ENCODE measurements at regions not wholly inside any gene's neighbourhood (a gene's known extent, or its start where the extent isn't known, plus 50 kb on each side); places are given as distances from the start of the nearest gene placed in this dataset.

DNA sequence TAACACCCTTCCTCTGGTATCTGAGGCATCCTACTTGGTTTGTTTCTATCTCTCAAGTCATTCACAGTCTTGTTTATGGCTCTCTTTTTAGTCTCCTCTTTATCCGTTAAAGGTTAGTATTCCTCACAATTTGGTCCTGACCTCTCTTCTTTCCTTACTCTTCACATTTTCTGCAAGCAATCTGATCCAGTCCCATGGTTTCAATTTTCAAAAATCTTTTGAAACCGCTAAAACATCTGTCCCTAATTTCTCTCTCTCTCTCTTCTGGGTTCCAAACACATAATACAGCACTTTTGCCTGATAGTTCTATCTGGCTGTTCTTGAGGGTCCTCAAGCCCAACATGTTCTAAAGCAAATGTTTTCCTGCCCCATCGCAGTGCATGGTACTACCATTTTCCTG lies 149.0 kb downstream of the SERPINI1 start:
- Histone ChIP-seq H3K36me3 (ENCODE audit: control insufficient read depth in 2 of 2, insufficient read depth in 2 of 2, low read length in 1 of 2) (no peaks in the 10 kb centered on the region), H3K27ac (ENCODE audit: low read depth in 1 of 2, low read length in 1 of 2) (no peak overlapping the region), H3K4me1 (ENCODE audit: control insufficient read depth in 2 of 2, insufficient read depth in 2 of 2, low read length in 2 of 2) (no peaks in the 10 kb centered on the region), H3K27me3 (ENCODE audit: control insufficient read depth in 2 of 2, insufficient read depth in 1 of 2, low read length in 1 of 2) (no peaks in the 10 kb centered on the region), H3K4me3 (ENCODE audit: low read length in 2 of 2) (no peak overlapping the region), H3K9me3 (ENCODE audit: control insufficient read depth in 2 of 2, insufficient read depth in 1 of 2, low read length in 1 of 2) (no peaks in the 10 kb centered on the region)
- 92% methylated on average over 3 of the region's 3 CpGs for WGBS
- DNase-seq (ENCODE audit: low read depth in 6 of 9, low spot score in 9 of 9): no peak

GRCh38 chr3:167883452-167883851 lies 147.9 kb downstream of the SERPINI1 start:
- WGBS: 97% methylated on average over 1 of the region's 1 CpG
- H3K4me1 ChIP-seq (ENCODE audit: control insufficient read depth in 2 of 2, insufficient read depth in 2 of 2, low read length in 2 of 2): no peaks in the 10 kb centered on the region
- no peaks in the 10 kb centered on the region for H3K27me3 ChIP-seq (ENCODE audit: control insufficient read depth in 2 of 2, insufficient read depth in 1 of 2, low read length in 1 of 2)
- no peaks in the 10 kb centered on the region for H3K36me3 ChIP-seq (ENCODE audit: control insufficient read depth in 2 of 2, insufficient read depth in 2 of 2, low read length in 1 of 2)
- no peaks in the 10 kb centered on the region for H3K9me3 ChIP-seq (ENCODE audit: control insufficient read depth in 2 of 2, insufficient read depth in 1 of 2, low read length in 1 of 2)
- no peak overlapping the region for H3K4me3 ChIP-seq (ENCODE audit: low read length in 2 of 2)
- no peak overlapping the region for H3K27ac ChIP-seq (ENCODE audit: low read depth in 1 of 2, low read length in 1 of 2)
- DNase-seq (ENCODE audit: low read depth in 6 of 9, low spot score in 9 of 9): no peak

GRCh38 chr3:167882057-167882667 lies 146.6 kb downstream of the SERPINI1 start:
- no peaks in the 10 kb centered on the region for H3K9me3 ChIP-seq (ENCODE audit: control insufficient read depth in 2 of 2, insufficient read depth in 1 of 2, low read length in 1 of 2)
- DNase-seq (ENCODE audit: low read depth in 6 of 9, low spot score in 9 of 9): peak in 8 of 9 donors; percentile 3 to 53 (median 18)
- no peaks in the 10 kb centered on the region for H3K4me1 ChIP-seq (ENCODE audit: control insufficient read depth in 2 of 2, insufficient read depth in 2 of 2, low read length in 2 of 2)
- H3K36me3 ChIP-seq (ENCODE audit: control insufficient read depth in 2 of 2, insufficient read depth in 2 of 2, low read length in 1 of 2): no peaks in the 10 kb centered on the region
- WGBS: 0% methylated on average over 1 of the region's 1 CpG
- no peak overlapping the region for H3K27ac ChIP-seq (ENCODE audit: low read depth in 1 of 2, low read length in 1 of 2)
- no peaks in the 10 kb centered on the region for H3K27me3 ChIP-seq (ENCODE audit: control insufficient read depth in 2 of 2, insufficient read depth in 1 of 2, low read length in 1 of 2)
- no peak overlapping the region for H3K4me3 ChIP-seq (ENCODE audit: low read length in 2 of 2)

DNA sequence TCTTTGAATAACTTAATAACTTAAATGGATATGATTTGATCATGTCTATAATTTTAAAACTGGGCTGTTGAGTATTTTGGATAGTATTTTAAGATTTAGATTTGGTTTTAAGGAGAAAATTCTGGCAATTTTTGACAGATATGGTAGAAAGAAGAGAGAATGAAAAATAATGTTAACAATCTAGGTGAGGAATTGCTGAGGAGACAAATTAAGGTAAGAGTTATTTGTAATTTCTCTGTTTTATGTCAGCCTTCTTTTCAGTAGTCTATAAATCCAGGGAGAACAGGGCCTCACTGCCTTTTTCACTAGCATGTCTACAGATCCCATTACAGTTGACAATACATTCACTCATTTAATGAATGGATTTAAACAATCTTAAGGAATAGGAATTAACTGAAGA lies 144.7 kb downstream of the SERPINI1 start:
- Histone ChIP-seq H3K27me3 (ENCODE audit: control insufficient read depth in 2 of 2, insufficient read depth in 1 of 2, low read length in 1 of 2) (no peaks in the 10 kb centered on the region), H3K4me3 (ENCODE audit: low read length in 2 of 2) (no peak overlapping the region), H3K9me3 (ENCODE audit: control insufficient read depth in 2 of 2, insufficient read depth in 1 of 2, low read length in 1 of 2) (no peaks in the 10 kb centered on the region), H3K27ac (ENCODE audit: low read depth in 1 of 2, low read length in 1 of 2) (no peak overlapping the region), H3K36me3 (ENCODE audit: control insufficient read depth in 2 of 2, insufficient read depth in 2 of 2, low read length in 1 of 2) (no peaks in the 10 kb centered on the region), H3K4me1 (ENCODE audit: control insufficient read depth in 2 of 2, insufficient read depth in 2 of 2, low read length in 2 of 2) (no peaks in the 10 kb centered on the region)
- no peak for DNase-seq (ENCODE audit: low read depth in 6 of 9, low spot score in 9 of 9)

DNA sequence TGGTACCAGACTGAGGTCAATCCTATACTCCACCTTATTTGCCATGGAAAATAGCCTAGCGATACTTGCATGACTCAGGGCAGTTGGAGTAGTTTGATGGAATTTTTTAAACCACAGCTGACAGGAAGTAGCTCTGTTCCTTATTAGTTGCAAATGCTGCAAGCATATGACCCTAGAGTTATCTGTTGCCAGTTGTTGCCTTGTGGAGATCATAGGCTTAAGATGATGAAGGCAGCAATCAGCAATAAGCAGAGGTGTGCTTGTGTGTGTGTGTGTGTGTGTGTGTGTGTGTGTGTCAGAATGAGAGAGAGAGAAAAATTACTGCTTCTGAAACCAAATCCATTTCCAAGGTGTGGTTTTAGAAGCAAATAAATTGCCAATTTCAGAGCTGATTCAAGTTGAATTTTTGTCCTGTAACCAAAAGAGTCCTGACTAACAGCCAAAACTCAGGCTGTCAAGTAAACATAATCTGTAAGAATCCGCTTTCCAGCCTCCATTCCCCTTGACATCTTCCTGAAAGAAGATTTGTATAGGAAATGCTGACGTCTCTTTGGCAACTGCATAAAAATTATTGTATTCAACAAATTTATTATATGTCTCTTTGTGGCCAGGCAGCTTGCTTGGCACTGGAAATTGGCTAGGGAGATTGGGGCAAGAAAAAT lies 141.2 kb downstream of the SERPINI1 start:
- no peak overlapping the region for H3K27ac ChIP-seq (ENCODE audit: low read depth in 1 of 2, low read length in 1 of 2)
- WGBS: 69% methylated on average over 3 of the region's 3 CpGs
- DNase-seq (ENCODE audit: low read depth in 6 of 9, low spot score in 9 of 9): no peak

More for the DNA sequence above, 141.2 kb downstream of the SERPINI1 start:
- Histone ChIP-seq H3K4me3 (ENCODE audit: low read length in 2 of 2) (no peak overlapping the region), H3K36me3 (ENCODE audit: control insufficient read depth in 2 of 2, insufficient read depth in 2 of 2, low read length in 1 of 2) (no peaks in the 10 kb centered on the region), H3K9me3 (ENCODE audit: control insufficient read depth in 2 of 2, insufficient read depth in 1 of 2, low read length in 1 of 2) (no peaks in the 10 kb centered on the region), H3K27me3 (ENCODE audit: control insufficient read depth in 2 of 2, insufficient read depth in 1 of 2, low read length in 1 of 2) (no peaks in the 10 kb centered on the region), H3K4me1 (ENCODE audit: control insufficient read depth in 2 of 2, insufficient read depth in 2 of 2, low read length in 2 of 2) (no peaks in the 10 kb centered on the region)
